ENCODE measurements at regions not wholly inside any gene's neighbourhood (a gene's known extent, or its start where the extent isn't known, plus 50 kb on each side); places are given as distances from the start of the nearest gene placed in this dataset.

- Histone ChIP-seq H3K4me3 (ENCODE audit: low read length) (no peak overlapping the region), H3K4me1 (ENCODE audit: control insufficient read depth, insufficient read depth, low read length) (no peaks in the 10 kb centered on the region), H3K36me3 (ENCODE audit: control insufficient read depth, insufficient read depth, low read length) (no peaks in the 10 kb centered on the region), H3K27ac (ENCODE audit: low read length) (no peak overlapping the region), H3K9me3 (ENCODE audit: control insufficient read depth, insufficient read depth, low read length) (no peaks in the 10 kb centered on the region), H3K27me3 (ENCODE audit: control insufficient read depth, insufficient read depth, low read length) (no peaks in the 10 kb centered on the region)
- Mint-ChIP-seq H3K36me3 (no peaks in the 10 kb centered on the region), H3K4me3 (no peak overlapping the region), H3K27me3 (ENCODE audit: low read depth in 2 of 2) (no peaks in the 10 kb centered on the region), H3K9me3 (no peaks in the 10 kb centered on the region), H3K27ac (no peak overlapping the region), H3K4me1 (peaks cover 0 to 7% of the 10 kb centered on the region in 2 donors)
- WGBS (ENCODE audit: insufficient coverage), result 83% methylated on average over 2 of the region's 2 CpGs
- intact Hi-C loops (cut with micrococcal nuclease), result no loop called here
- no peak for TF ChIP-seq CTCF (IDR thresholded peaks at IDR 0.05)
- no peak for DNase-seq
- ATAC-seq, result no peak
Observed at GRCh38 chr3:182717216-182717615, 76.1 kb upstream of the ATP11B start.

- no peaks in the 10 kb centered on the region for H3K9me3 Mint-ChIP-seq
- H3K27ac Mint-ChIP-seq, result no peak overlapping the region
- TF ChIP-seq CTCF (IDR thresholded peaks at IDR 0.05), result no peak
- Histone ChIP-seq H3K4me1 (ENCODE audit: control insufficient read depth, insufficient read depth, low read length) (no peaks in the 10 kb centered on the region), H3K27me3 (ENCODE audit: control insufficient read depth, insufficient read depth, low read length) (no peaks in the 10 kb centered on the region), H3K4me3 (ENCODE audit: low read length) (no peak overlapping the region), H3K27ac (ENCODE audit: low read length) (no peak overlapping the region), H3K36me3 (ENCODE audit: control insufficient read depth, insufficient read depth, low read length) (no peaks in the 10 kb centered on the region), H3K9me3 (ENCODE audit: control insufficient read depth, insufficient read depth, low read length) (no peaks in the 10 kb centered on the region)
- DNase-seq (no peak), ATAC-seq (no peak)
- WGBS (ENCODE audit: insufficient coverage), result 90% methylated on average over 6 of the region's 6 CpGs
- H3K4me3 Mint-ChIP-seq, result no peak overlapping the region
- intact Hi-C loops (cut with micrococcal nuclease), result no loop called here
- no peaks in the 10 kb centered on the region for H3K36me3 Mint-ChIP-seq
- no peaks in the 10 kb centered on the region for H3K27me3 Mint-ChIP-seq (ENCODE audit: low read depth in 2 of 2)
- H3K4me1 Mint-ChIP-seq, result no peaks in the 10 kb centered on the region
Observed at GRCh38 chr3:182722907-182723306, 70.4 kb upstream of the ATP11B start.

- Mint-ChIP-seq H3K36me3 (no peaks in the 10 kb centered on the region), H3K4me1 (no peaks in the 10 kb centered on the region), H3K27me3 (ENCODE audit: low read depth in 2 of 2) (peaks cover 0 to 5% of the 10 kb centered on the region in 2 donors), H3K4me3 (no peak overlapping the region), H3K27ac (no peak overlapping the region), H3K9me3 (no peaks in the 10 kb centered on the region)
- intact Hi-C loops (cut with micrococcal nuclease), result no loop called here
- Histone ChIP-seq H3K27ac (ENCODE audit: low read length) (no peak overlapping the region), H3K4me3 (ENCODE audit: low read length) (no peak overlapping the region), H3K9me3 (ENCODE audit: control insufficient read depth, insufficient read depth, low read length) (no peaks in the 10 kb centered on the region), H3K27me3 (ENCODE audit: control insufficient read depth, insufficient read depth, low read length) (no peaks in the 10 kb centered on the region), H3K36me3 (ENCODE audit: control insufficient read depth, insufficient read depth, low read length) (no peaks in the 10 kb centered on the region), H3K4me1 (ENCODE audit: control insufficient read depth, insufficient read depth, low read length) (no peaks in the 10 kb centered on the region)
- ATAC-seq (no peak), DNase-seq (no peak)
- TF ChIP-seq CTCF (IDR thresholded peaks at IDR 0.05), result no peak
- WGBS (ENCODE audit: insufficient coverage), result 98% methylated on average over 4 of the region's 4 CpGs
Observed at GRCh38 chr3:182723596-182723995, 69.7 kb upstream of the ATP11B start.

- Histone ChIP-seq H3K4me1 (ENCODE audit: control insufficient read depth, insufficient read depth, low read length) (no peaks in the 10 kb centered on the region), H3K36me3 (ENCODE audit: control insufficient read depth, insufficient read depth, low read length) (no peaks in the 10 kb centered on the region), H3K4me3 (ENCODE audit: low read length) (no peak overlapping the region), H3K27me3 (ENCODE audit: control insufficient read depth, insufficient read depth, low read length) (no peaks in the 10 kb centered on the region), H3K27ac (ENCODE audit: low read length) (no peak overlapping the region), H3K9me3 (ENCODE audit: control insufficient read depth, insufficient read depth, low read length) (no peaks in the 10 kb centered on the region)
- Mint-ChIP-seq H3K27ac (no peak overlapping the region), H3K27me3 (ENCODE audit: low read depth in 2 of 2) (peaks cover 0 to 11% of the 10 kb centered on the region in 2 donors), H3K36me3 (no peaks in the 10 kb centered on the region), H3K4me1 (no peaks in the 10 kb centered on the region), H3K4me3 (no peak overlapping the region), H3K9me3 (no peaks in the 10 kb centered on the region)
- ATAC-seq (no peak), DNase-seq (peak in 1 of 2 donors; percentile 14)
- 88% methylated on average over 13 of the region's 16 CpGs for WGBS (ENCODE audit: insufficient coverage)
- intact Hi-C loops (cut with micrococcal nuclease), result no loop called here
- no peak for TF ChIP-seq CTCF (IDR thresholded peaks at IDR 0.05)
Observed at GRCh38 chr3:182725372-182726251, 67.7 kb upstream of the ATP11B start.
